Panc1 (cell line): ENCODE measurements at regions not wholly inside any gene's neighbourhood (a gene's known extent, or its start where the extent isn't known, plus 50 kb on each side); places are given as distances from the start of the nearest gene placed in this dataset.
A peak's percentile ranks its signal among the peaks of the same experiment; 100 is the strongest.

Experiments used
- ATAC-seq: fragments of 200-7000 bp; cut with Tn5 transposase; 2 replicates; pipeline ENCODE4 v1.9.1; 2020; ENCODE audit warnings: mild to moderate bottlenecking, moderate library complexity
- BruUV-seq: library from RNA; stranded (reverse); fragments of 400-500 nt; replicated peaks from 2 replicates; lab custom pipeline; 2021; lab: Mats Ljungman, UMichigan
- CTCF ChIA-PET: fragments of 300-600 bp; sonication (Branson Sonifier 250); formaldehyde crosslinking; loops from one replicate; lab custom pipeline; 2022; ENCODE audit warnings: antibody characterized with exemption; lab: Charles Lee
- POLR2A ChIA-PET: fragments of 300-600 bp; sonication (Branson Sonifier 250); formaldehyde crosslinking; loops from one replicate; lab custom pipeline; 2022; ENCODE audit warnings: antibody characterized with exemption; lab: Charles Lee
- DNase-seq: peaks from one replicate; pipeline ENCODE4 v3.0.0-alpha.2; 2010; ENCODE audit warnings: low read depth, low spot score
- H3K27ac ChIP-seq: 2 replicates; pipeline ENCODE4 v1.5.1; 2011; ENCODE audit warnings: mild to moderate bottlenecking, low read length, inconsistent platforms
- H3K27me3 ChIP-seq: fragments of 200-500 bp; sonication (Bioruptor generic); 2 replicates; pipeline ENCODE4 v1.6.0; 2014; ENCODE audit warnings: low read length, inconsistent platforms; ENCODE audit not compliant: control insufficient read depth, insufficient read depth
- H3K36me3 ChIP-seq: fragments of 200-500 bp; sonication (Bioruptor generic); 2 replicates; pipeline ENCODE4 v1.5.1; 2014; ENCODE audit warnings: inconsistent platforms, mild to moderate bottlenecking, low read length, moderate library complexity; ENCODE audit not compliant: control insufficient read depth, insufficient read depth
- H3K4me1 ChIP-seq: 2 replicates; pipeline ENCODE4 v1.5.1; 2011; ENCODE audit warnings: inconsistent platforms, mild to moderate bottlenecking, low read length, moderate library complexity; ENCODE audit not compliant: control insufficient read depth, insufficient read depth
- H3K4me3 ChIP-seq, 2 experiments: 2 replicates each; pipeline ENCODE4 v1.5.1; 2011 to 2012; ENCODE audit warnings: low read depth in 2 of 2, low read length in 2 of 2, mild to moderate bottlenecking in 2 of 2, inconsistent platforms in 1 of 2, moderate library complexity in 1 of 2
- H3K9me3 ChIP-seq: fragments of 200-500 bp; sonication (Bioruptor generic); 2 replicates; pipeline ENCODE4 v1.5.1; 2014; ENCODE audit warnings: low read depth, mild to moderate bottlenecking, inconsistent platforms, low read length, moderate library complexity; ENCODE audit not compliant: control insufficient read depth, insufficient read depth
- POLR2AphosphoS5 ChIP-seq: IDR thresholded peaks from 2 replicates; pipeline ENCODE4 v1.6.1; 2012; ENCODE audit warnings: mild to moderate bottlenecking, low read depth, low read length, moderate library complexity
- REST ChIP-seq, 2 experiments: IDR thresholded peaks; 2 replicates each; pipeline ENCODE4 v1.6.1; 2011 to 2012; ENCODE audit warnings: low read depth in 2 of 2, control low read depth in 1 of 2, low read length in 1 of 2, mild to moderate bottlenecking in 1 of 2, moderate library complexity in 1 of 2; ENCODE audit not compliant: insufficient read depth in 1 of 2
- SIN3A ChIP-seq: IDR thresholded peaks from 2 replicates; pipeline ENCODE4 v1.6.1; 2012; ENCODE audit warnings: low read depth, mild to moderate bottlenecking, low read length, moderate library complexity, borderline replicate concordance; ENCODE audit not compliant: insufficient read depth
- TCF7L2 ChIP-seq: IDR thresholded peaks from 2 replicates; pipeline ENCODE4 v1.6.1; 2011; ENCODE audit warnings: mild to moderate bottlenecking, low read depth, low read length, inconsistent platforms
- in situ Hi-C: cut with HindIII; loops from 2 replicates; pipeline ENCODE4 v1.10.0; 2016; ENCODE audit warnings: low sequenced_read_pairs, low pct_unique_long_range_greater_than_20kb
- intact Hi-C: fragments of 100-400 bp; cut with micrococcal nuclease; formaldehyde crosslinking; loops from one replicate; pipeline ENCODE4 v1.10.0; 2022; ENCODE audit not compliant: unreplicated experiment
- TF ChIP-seq, protein P1 (sequence below): fragments of 450-650 bp; IDR thresholded peaks from 2 replicates; pipeline ENCODE4 v1.5.1; 2017; ENCODE audit warnings: mild to moderate bottlenecking

DNA sequence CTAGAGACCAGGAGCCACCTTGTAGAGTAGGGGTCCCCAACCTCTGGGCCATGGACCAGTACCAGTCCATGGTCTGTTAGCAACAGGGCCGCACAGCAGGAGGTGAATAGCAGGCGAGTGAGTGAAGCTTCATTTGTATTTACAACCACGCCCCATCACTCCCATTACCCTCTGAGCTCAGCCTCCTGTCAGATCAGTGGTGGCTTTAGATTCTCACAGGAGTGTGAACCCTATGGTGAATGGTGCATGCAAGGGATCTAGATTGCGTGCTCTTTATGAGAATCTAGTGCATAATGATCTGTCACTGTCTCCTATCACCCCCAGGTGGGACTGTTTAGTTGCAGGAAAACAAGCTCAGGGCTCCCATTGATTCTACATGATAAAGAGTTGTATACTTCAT is 303.6 kb downstream of the KCNRG start:
- intact Hi-C loops = no loop called here
- CTCF ChIA-PET = no interaction called here
- DNase-seq (no peak), ATAC-seq (no peak)
- POLR2A ChIA-PET = interaction anchor here (0.6 to 0.7 kb wide), 2 partner anchors 175 to 380 kb away, joined by 5 read pairs; no protein-coding TSS in a partner anchor
- Histone ChIP-seq H3K4me3 (no peak overlapping the region), H3K27me3 (no peaks in the 10 kb centered on the region), H3K4me1 (peaks cover 29% of the 10 kb centered on the region), H3K36me3 (no peaks in the 10 kb centered on the region), H3K9me3 (no peaks in the 10 kb centered on the region), H3K27ac (peak overlapping the region; percentile 97)
- in situ Hi-C loops = no loop called here
- no peak for TF ChIP-seq REST (IDR thresholded peaks at IDR 0.05; ENCODE audit: insufficient read depth in 1 of 2, low read depth in 2 of 2, low read length in 1 of 2)
- no peak for TF ChIP-seq TCF7L2
- BruUV-seq = no TSS peak

DNA sequence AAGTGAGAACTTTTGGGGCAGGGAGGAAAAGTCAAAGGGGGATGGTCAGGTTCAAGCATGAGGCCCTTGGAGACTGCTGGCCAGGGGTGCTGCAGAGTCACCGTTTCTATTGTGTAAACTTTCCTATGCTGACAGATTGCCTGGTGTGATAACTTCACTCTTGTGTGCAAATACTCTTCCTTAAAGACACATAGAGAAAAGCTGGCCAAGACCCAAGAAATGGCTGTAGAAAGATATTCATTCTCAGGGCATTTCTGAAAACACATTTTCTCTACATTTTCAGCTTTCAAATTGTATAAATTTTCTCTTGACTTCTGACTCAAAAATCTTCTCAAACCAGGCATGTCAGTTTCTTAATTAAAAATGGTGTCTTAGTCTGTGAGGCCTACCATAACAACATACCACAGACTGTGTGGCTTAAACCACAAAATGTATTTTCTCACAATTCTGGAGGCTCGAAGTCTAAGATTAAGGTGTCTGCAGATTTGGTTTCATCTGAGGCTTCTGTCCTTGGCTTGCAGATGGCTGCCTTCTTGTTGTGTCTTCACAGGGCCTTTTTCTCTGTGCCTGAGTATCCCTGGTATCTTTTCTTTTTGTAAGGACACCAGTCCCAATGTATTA is 304.5 kb downstream of the KCNRG start:
- H3K27ac ChIP-seq = peak overlapping the region; percentile 97
- H3K9me3 ChIP-seq = no peaks in the 10 kb centered on the region
- H3K27me3 ChIP-seq = no peaks in the 10 kb centered on the region
- in situ Hi-C loops = no loop called here
- ATAC-seq (peak; percentile 90), DNase-seq (no peak)
- intact Hi-C loops = loop anchor here (5.0 kb wide), 1 partner anchor 193 kb away; no protein-coding TSS in a partner anchor
- H3K4me1 ChIP-seq = peaks cover 29% of the 10 kb centered on the region
- POLR2A ChIA-PET = no interaction called here
- H3K36me3 ChIP-seq = no peaks in the 10 kb centered on the region
- TF ChIP-seq TCF7L2 (no peak), REST (IDR thresholded peaks at IDR 0.05; ENCODE audit: insufficient read depth in 1 of 2, low read depth in 2 of 2, low read length in 1 of 2) (no peak), SIN3A (no peak), POLR2AphosphoS5 (no peak; the same call in 1 of the 2 replicates)
- TF ChIP-seq, protein P1, sequence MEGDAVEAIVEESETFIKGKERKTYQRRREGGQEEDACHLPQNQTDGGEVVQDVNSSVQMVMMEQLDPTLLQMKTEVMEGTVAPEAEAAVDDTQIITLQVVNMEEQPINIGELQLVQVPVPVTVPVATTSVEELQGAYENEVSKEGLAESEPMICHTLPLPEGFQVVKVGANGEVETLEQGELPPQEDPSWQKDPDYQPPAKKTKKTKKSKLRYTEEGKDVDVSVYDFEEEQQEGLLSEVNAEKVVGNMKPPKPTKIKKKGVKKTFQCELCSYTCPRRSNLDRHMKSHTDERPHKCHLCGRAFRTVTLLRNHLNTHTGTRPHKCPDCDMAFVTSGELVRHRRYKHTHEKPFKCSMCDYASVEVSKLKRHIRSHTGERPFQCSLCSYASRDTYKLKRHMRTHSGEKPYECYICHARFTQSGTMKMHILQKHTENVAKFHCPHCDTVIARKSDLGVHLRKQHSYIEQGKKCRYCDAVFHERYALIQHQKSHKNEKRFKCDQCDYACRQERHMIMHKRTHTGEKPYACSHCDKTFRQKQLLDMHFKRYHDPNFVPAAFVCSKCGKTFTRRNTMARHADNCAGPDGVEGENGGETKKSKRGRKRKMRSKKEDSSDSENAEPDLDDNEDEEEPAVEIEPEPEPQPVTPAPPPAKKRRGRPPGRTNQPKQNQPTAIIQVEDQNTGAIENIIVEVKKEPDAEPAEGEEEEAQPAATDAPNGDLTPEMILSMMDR = no peak
- no peak overlapping the region for H3K4me3 ChIP-seq
- BruUV-seq = no TSS peak
- CTCF ChIA-PET = no interaction called here
